Anterior cingulate cortex (tissue), 58 donors: ENCODE measurements at regions not wholly inside any gene's neighbourhood (a gene's known extent, or its start where the extent isn't known, plus 50 kb on each side); places are given as distances from the start of the nearest gene placed in this dataset.

Experiments
- DNase-seq, 58 donors: peaks; one replicate each; lab custom pipeline; 2025; lab: John Stamatoyannopoulos, UW

DNA sequence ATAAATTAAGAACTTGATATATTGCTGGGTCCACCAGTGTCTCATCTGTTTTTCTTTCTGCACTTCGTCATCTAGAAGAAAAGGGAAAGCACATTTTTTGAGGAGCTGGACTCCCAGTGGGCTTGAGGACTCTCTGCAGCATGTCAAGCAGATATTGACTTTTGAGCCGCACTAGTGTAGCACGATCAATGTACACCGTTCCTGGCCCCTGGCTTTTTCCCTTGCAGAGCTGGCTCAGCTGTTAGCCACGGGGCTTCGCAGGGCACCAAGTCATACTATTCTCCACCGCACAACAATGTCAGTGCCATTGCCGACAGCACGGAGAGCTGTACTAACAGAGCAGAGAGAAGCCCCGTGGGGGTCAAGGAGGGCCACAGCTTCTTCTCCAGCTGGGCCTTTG lies 235.4 kb upstream of the HABP2 start:
- DNase-seq = no peak

DNA sequence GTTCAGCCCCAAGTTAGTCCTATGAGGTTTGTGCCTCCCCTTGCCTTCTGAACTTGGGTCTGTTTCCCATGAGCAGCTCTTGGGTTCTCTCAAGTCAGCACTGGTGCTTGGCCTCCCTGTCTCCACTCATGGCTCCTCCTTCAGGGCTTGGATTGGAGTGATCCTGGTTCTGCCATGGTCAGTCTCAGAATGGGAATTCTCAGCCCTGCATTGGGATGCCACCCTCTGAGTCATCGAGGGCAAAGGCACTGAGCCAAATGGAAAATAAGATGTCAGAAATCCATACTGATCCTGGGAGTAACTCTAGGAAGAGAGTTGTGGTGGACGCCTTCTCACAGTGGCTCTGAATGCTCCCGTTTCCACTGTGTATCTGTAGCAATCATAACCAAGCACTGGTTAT lies 233.4 kb upstream of the HABP2 start:
- DNase-seq = no peak

DNA sequence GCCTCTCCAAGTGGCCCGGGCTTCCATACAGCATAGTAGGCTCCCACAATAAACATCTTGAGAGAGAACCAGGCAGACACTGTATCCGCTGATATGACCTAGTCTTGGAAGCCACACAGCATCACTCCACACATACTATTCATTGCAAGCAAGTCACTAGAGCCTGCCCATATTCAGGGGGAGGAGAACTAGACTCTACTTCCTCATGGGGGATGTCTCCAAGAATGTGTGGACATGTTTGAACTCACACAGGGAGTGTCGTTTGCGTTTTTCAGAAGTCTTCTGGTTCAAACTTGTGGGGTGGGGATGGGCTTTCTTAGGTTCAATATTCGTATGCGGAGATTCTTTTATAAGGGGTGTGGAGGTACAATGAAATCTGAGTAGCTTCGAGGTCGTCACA lies 232.6 kb upstream of the HABP2 start:
- DNase-seq = no peak

DNA sequence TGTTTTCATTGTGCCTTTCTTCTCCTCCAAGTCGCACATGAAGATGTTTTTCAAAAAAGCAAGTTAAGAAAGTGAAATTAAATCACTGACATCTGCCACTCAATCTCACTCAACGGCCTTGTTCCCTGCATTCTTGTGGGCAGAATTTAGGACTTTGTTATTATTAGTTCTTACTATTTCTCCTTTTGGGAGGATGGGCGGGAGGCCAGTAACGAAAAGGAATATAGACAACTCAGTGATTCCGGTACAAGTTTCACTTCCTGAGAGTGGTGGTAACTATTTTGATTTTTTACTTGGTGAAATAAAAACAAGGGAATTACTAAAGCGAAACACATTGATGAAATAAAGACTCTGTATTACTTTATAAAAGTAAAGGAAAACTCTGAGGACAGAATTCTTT lies 231.9 kb upstream of the HABP2 start:
- DNase-seq = no peak

DNA sequence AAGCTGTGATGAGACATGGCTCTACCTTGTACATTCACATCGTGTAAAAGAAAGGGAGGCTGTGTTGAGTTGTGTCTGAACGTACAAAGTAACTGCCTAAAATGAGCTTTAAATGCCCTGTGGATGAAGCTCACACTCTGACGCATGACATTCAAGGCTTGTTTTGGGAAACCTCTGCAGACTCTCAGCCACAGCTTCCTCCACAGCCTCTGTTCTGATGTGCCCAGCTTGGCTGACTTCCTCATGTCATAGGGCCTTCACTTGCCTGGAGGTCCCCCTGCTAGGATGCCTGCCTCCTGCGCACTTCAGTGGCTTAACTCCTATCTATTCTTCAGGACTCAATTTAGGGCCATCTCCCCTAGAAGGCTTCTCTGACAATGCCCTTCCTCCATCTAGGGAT lies 230.0 kb upstream of the HABP2 start:
- peak in 18 of 58 donors; percentile 7 to 45 (median 18) for DNase-seq

DNA sequence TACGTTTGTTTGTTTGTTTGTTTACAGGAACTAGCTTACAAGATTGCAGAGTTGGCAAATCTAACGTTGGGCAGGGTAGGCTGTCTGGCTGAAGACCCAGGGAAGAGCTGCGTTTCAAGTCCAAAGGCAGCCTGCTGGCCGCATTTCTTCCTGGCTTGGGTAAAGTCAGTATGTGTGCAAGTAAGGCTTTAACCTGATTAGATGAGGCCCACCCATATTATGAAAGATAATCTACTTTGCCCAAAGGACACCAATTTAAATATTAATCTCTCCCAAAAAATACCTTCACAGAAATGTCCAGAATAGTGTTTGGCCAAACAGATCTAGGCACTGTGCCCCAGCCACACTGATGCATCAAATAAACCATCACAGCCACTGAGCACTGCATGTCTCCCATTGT lies 228.9 kb upstream of the HABP2 start:
- no peak for DNase-seq

DNA sequence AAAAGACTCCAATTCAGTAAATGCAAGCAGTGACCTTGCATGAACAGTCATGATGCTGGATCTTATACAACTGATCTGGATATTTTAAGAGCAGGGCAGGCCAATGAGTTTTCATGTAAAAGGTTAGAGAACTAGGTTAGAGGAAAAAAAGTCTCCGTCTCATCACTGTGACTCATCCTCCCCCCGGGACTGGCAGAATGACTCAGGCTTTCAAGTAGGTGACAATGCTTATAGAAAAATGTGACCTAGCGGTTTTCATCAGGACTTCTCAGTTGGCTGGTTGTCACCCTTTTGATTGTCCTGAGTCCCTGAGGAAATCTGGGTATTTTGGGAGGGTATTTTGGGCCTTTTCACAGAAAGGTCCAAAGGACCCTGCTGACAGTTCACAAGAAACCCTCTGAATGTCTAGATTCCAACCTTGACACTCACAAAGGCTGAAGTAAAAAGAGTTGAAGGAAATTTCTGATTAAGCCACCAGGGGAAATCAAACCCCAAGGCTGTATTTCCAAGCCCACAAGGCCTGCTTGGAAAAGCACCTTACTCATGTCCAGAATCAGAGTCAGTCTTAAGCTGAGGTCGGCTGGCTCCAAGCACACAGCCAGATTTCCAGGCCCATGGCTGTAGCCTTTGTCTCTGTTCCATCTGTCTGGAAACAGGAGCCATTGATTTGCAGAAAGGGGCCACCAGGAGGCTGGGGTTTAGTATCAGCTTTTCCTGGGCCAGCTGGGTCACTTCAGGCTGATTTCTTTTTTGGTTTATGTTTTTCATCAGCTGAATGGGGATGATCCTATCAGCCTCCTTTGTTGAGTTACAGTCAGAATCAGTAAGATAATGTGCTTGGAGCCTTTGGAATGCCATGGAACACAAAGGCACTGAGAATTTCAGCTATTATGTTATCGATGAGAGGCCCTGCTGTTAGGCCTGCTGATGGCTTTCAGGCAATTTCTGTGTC lies 226.4 kb upstream of the HABP2 start:
- peak in 1 of 58 donors; percentile 16 for DNase-seq

DNA sequence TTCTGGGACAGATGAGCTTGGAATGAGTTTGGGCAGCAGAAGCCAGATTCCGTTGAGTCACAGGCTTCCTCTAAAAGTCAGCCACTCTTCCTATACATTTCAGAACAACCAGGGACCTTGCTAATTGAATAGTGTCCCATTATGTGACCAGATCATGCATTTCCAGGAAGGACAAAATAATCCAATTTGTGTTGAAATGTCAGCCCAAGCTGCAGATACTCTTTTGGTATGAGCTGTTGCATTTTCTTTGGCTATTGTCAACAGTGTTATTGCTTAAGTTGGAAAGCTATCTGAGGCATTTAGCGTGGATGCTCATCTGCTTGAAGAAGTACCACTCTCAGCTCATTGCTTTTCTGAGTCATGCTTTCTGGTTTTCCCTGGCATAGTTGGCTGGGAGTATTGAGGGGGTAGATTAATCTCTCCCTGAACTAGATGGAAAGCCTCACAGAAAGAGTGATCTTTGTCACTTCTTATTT lies 223.7 kb upstream of the HABP2 start:
- peak in 2 of 58 donors; percentile 18 to 29 for DNase-seq

DNA sequence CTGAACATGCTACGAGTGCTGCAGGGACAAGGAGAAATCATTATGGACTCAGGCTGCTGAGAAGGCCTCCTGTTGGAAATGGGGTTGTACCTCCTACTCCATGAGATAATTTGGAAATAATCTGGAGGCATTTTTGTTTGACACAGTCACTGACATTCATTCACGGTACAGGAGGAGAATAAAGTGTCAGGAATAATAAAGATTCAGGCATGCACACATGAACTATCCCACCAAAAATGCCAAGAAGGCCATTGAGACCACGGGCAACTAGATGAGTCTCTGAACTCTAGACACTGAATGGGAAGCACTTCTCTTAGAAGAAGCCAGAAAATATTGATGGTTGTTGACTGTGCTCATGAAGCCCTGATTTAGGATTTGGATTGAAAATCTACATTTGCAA lies 220.9 kb upstream of the HABP2 start:
- no peak for DNase-seq

DNA sequence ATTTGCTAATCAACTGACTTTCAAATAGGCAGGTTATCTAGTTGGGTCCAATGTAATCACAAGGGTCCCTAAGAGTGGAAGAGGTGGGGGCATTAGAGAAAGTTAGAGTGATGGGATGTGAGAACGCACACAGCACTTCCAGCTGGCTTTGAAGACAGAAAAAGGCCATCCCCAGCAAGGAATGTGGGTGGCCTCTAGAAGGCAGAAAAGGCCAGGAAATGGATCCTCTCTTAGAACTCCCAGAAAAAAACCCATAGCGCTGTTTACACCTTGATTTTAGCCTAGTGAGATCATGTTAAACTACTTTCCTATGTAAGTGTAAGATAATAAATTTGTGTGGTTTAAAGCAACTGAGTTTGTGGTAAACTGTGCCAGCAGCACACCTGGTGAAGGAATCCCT lies 219.5 kb upstream of the HABP2 start:
- no peak for DNase-seq

DNA sequence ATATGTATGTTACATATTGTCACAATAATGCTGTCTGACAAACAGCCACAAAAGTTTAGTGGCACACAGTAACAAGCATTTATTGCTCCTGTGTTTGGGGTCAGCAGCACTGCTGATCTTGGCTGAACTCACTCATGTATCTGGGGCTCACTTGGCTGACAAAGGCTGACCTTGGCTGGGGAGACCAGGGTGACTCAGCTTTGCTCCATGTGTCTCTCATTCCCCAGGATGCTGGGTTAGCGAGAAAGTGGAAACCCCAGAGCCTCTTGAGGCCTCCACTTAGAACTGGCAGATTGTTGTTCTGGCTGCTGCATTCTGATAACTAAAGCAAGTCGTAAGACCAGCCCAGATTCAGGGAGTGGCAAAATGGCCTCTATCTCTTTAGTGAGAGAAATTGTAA lies 217.3 kb upstream of the HABP2 start:
- no peak for DNase-seq

DNA sequence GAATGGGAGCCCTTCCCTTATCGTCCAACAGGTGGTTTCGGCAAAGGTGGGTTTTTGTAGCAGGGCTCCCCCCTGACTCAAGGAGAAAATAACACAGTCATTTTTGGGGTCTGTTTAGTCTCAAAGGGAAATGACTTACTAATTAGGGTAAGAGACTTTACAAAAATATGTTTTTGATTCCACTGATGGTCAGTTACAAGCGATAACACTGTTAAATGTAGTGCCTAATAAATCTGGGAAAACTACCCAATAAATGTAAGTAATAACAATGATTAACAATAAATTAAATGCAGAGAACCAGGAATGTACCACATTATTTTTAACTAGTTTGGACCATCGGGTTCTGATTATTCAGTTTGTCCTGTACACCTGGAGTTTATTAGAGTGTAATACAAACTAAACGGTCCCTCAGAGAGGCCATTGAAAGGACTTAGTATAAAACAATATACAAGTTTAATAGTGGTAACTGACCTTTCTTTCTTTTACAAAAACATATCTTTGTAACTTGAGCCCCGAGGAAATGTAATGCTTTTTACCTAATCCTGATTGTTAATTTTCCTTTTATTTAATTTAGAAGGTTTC lies 216.2 kb upstream of the HABP2 start:
- DNase-seq = no peak

DNA sequence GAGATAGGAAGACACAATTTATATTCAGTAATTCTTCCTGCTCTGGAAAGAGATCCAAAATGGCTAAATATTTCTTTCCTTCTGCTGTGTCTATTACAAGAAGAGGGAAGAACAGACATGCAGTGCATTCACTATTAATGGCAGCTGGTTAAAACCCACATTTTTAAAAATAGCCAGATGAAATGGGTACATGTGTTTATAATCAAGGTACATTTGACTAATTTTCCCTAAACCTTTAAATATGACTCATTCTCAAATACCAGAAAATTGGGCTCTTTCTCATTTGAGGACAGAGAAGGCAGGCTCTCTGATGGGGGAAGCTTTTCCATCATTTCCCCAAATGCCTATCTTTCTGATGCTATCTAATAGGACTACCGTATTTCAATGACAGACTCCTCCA lies 215.7 kb upstream of the HABP2 start:
- no peak for DNase-seq

DNA sequence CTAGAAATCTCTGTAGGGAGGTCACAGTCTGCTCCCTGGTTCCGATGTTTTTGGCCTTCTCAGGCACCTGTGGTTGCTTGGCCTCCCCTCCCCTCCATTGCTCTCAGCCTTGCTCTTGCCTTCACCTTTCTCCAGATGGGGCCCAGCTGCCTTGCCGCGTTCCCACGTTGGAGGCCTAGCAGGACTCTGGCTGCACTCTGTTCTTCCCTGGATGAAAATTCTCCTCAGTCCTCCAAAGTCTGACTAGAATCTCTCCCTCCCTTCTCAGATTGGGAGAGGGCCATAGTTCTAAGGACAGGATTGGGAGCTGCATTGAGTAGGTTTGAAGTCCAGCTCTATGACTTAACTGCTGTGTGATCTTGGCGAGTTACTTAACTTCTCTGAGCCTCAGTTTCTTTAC lies 213.7 kb upstream of the HABP2 start:
- DNase-seq = no peak

DNA sequence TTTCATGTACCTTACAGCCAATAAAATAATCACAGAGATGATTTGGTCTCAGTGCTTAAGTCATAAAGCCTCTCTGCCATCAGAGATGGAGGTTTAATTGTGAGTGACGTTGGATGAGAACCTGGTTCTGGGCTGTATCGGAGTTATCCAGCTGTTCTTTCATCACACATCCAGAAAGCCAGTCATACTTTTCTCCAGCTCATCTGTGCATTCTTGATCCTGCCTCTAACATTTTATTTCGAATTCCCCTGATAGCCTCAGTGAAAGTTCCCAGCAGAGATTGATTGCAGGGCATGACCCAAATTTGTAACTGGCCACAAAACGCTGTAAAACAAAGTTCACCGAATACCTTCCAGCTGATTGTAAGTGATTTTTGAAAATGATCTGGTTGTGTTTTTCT lies 212.6 kb upstream of the HABP2 start:
- no peak for DNase-seq

DNA sequence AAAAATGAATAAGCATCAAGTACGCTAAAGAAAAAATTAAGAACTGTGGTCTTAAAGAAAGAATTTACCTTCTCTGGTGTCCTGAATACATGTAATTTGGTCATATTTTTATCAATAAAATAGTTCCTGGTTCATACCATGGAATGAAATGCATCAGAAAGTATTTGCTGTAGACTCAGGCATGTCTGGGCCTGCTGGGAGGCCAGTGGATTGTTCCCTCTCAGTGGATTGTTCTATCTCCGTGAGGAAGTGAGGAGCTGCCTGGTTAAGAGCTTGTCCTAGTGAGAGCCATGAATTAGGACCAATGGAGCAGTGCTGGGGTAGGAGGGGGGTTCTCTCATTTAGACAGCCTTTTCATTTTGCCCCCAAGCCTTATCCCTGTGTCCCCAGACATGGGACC lies 211.7 kb upstream of the HABP2 start:
- no peak for DNase-seq

DNA sequence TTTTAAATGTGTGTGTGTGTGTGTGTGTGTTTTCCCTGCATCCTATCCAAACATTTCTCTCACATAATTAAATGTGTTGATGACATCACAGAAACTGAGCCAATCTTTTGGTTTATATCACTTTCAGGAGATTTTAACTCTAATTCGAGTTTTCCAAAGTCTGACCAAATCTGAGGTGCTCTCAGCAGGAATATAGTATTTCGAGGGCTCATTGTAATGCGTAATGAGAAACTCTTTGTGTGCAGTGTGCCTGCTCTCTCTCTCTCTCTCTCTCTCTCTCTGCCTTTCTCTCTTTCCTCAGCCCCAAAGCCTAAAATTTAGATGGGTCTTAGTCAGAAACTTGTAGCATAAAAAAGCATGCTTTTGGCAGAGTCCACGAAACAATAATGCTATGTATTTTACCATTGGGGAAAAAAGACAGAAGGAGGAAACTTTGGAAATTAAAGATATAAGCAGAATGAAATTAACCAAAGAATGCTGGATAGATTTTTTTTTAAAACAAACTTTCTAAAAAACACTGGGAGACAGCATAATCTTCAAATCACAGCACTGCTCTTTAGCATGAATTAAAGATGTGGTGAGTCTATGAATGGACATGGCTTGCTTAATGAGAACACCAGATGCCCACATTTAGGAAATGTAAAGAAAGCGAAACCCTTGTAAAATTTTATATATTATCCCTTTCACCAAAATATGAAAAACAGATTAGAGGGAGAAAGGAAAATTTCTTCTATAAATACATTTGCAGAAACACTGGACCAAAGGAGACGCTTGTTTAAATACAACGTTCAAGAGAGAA lies 206.8 kb upstream of the HABP2 start:
- no peak for DNase-seq

DNA sequence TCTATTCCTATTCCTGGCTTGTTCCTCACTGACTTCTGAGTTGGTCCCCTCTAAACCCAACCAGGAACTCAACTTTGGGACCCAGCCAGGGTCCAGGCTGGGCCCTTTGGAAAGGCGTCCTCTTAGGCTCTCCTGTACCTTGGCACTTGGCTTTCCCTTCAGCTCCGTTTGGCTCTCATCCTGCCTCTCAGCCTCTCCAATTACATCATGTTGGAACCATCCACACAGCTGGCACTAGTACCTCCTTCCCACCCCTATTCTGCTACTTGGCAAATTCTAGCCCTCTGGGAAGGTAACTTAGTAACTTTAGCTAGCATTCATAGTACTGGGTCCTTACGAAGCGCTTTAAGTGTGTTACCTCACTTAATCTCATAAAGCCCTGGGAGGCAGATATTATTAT lies 205.3 kb upstream of the HABP2 start:
- DNase-seq = peak in 14 of 58 donors; percentile 1 to 44 (median 5)

DNA sequence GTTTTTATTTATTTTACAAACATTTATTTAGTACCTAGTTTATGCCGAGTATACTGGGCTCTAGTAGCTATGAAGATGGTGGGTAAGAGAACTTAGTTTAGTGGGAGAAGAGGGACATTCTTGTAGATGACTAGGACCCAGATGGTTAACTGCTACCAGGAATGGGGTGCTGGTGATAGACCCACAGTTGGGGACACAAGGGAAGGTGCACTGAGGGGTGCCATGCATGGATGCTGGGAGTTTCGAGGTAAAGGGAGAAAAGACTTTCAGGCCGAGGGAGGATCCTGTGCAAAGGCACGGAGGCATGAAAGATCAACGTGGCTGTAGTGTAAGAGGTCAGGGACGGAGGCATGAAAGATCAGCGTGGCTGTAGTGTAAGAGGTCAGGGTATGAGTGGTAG lies 204.2 kb upstream of the HABP2 start:
- DNase-seq = no peak

DNA sequence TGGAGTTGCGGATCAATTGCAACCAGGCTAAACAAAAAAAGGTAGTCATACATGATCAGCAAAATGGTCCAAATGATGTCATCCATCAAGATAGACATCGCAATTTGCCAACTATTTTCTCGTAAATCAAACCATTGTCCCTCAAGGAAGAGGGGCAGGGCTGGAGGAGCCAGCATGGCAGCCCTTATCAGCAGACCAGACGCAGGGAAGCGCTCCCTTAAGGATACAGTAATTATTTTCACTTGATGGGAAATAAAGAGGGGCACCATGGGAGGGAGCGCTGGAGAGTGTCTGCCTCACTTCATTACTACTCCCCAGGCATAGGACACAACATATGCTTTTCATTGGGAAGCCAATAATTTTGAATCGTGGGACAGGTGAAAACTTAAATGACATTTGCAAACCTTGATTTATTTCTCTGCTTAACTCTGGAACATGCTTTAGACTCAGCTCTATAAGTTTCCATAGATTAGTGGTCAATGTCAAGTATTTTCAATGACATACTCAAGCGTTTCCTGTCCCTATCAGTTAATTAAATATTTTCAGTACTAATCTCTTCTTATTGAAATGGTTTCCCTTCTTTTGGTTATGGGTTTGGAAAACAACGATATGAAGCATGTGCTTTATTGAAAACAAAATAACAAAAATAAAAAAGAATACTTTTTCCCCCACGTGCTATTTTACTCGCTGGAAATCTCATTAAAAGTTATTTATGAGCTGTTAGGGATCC lies 202.4 kb upstream of the HABP2 start:
- DNase-seq = no peak

DNA sequence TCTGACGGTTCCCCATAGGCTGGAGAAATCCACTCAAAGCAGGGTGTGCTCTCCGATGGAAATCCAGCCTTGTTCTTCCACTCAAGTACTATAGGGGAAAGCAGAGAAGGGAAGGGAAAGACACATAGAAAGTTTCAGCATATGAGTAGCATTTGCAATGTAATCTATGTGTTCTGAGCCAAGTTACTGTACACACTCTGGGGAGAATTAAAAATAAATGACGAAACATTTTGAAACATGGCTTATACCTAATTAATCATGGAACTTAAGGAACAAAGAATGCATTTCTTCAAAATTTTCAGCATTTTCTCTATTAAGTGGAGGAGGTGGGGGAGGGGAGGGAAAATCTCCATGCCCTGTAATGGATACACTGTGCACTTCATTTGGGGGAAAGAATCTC lies 198.1 kb upstream of the HABP2 start:
- DNase-seq = no peak
